ENCODE measurements at regions not wholly inside any gene's neighbourhood (a gene's known extent, or its start where the extent isn't known, plus 50 kb on each side); places are given as distances from the start of the nearest gene placed in this dataset.
"Not testable (repeated sequence)": the region's sequence is repeated elsewhere in the genome, so short reads cannot be mapped to it uniquely, and the experiment has no call there.

- DNase-seq (ENCODE audit: low read depth): no peak
These were observed 397.9 kb upstream of the ADGRB3 start for GRCh38 chr6:68237205-68237604.

GRCh38 chr6:68235326-68235784 lies 399.7 kb upstream of the ADGRB3 start:
- DNase-seq (ENCODE audit: low read depth): no peak

- no peak for DNase-seq (ENCODE audit: low read depth)
These were observed 401.5 kb upstream of the ADGRB3 start for GRCh38 chr6:68233623-68234022.

DNA sequence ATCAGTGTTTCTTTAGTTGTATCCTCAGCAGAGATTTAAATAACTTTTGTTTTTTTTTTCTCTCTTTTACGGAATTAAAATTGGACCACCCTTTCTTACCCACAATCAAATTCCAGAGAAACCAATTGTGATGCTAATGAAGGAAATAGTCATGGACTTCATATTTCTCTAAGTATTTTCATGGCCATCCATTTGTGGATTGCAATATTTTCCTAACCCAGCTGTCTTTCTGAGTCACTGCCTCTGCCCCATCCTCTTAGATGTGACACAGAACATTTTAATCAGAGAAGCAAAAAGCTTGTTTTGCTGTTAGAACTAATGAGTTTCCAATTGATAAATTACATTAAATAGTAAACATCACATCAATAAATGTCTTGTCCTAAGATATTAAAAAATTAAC lies 405.5 kb upstream of the ADGRB3 start:
- no peak for DNase-seq (ENCODE audit: low read depth)

GRCh38 chr6:68226460-68226859 lies 408.6 kb upstream of the ADGRB3 start:
- DNase-seq (ENCODE audit: low read depth): no peak

GRCh38 chr6:68225729-68226128 lies 409.4 kb upstream of the ADGRB3 start:
- no peak for DNase-seq (ENCODE audit: low read depth)

DNA sequence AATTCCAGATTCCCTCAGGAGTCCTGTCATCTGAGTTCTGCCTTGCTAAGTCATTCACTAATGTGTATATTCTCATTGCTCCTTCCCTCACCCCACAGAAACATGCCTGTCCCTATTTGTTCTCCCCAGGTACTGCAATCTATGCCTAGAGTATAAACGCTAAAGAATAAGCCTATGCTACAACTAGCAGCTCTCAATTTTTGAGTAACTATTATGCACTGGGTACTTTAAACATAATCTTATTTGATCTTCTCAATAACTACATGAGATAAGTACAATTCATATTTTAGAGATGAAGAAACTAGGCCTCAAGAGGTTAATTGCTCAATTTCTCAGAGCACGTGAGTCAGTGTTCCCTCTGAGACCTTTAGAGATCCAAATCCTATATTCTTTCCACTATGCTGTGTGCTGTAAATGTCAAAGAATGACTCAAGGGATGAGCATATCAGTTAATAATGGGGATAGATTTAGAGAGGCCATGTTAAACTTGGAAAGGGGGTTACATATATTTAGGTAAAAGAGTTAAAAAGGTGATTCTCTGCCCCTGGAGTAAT lies 423.8 kb upstream of the ADGRB3 start:
- DNase-seq (ENCODE audit: low read depth): no peak

DNA sequence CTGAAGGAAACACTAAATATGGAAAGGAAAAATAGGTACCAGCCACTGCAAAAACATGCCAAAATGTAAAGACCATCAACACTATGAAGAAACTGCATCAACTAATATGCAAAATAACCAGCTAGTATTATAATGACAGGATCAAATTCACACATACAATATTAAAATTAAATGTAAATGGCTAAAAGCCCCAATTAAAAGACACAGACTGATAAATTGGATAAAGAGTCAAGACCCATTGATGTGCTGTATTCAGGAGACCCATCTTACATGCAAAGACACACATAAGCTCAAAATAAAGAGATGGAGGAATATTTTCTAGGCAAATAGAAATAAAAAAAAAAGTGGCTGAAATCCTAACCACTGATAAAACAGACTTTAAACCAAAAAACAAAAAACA lies 427.5 kb upstream of the ADGRB3 start:
- not testable (repeated sequence) for DNase-seq (ENCODE audit: low read depth)

- no peak for DNase-seq (ENCODE audit: low read depth)
These were observed 434.2 kb upstream of the ADGRB3 start for GRCh38 chr6:68200929-68201328.

- DNase-seq (ENCODE audit: low read depth): no peak
These were observed 437.7 kb upstream of the ADGRB3 start for GRCh38 chr6:68197356-68197755.

DNA sequence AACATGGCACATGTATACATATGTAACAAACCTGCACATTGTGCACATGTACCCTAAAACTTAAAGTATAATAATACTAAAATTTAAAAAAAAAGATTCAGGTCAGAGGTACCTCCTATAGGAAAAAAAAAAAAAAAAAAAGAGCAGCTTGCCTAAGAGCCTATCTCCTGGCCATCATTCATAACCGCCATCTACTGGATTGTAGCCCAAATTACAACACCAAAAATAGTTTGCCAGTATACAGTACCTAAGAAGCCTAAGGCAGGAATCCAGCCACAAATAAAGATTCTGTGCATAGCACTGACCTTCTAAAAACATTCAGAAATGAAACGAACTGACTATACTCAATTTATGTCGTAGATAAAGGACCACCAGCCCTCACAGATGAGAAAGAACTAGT lies 438.4 kb upstream of the ADGRB3 start:
- no peak for DNase-seq (ENCODE audit: low read depth)

GRCh38 chr6:68195753-68196152 lies 439.3 kb upstream of the ADGRB3 start:
- DNase-seq (ENCODE audit: low read depth): not testable (repeated sequence)

- DNase-seq (ENCODE audit: low read depth): no peak
These were observed 440.1 kb upstream of the ADGRB3 start for GRCh38 chr6:68194846-68195478.

GRCh38 chr6:68192988-68193387 lies 442.1 kb upstream of the ADGRB3 start:
- no peak for DNase-seq (ENCODE audit: low read depth)

DNA sequence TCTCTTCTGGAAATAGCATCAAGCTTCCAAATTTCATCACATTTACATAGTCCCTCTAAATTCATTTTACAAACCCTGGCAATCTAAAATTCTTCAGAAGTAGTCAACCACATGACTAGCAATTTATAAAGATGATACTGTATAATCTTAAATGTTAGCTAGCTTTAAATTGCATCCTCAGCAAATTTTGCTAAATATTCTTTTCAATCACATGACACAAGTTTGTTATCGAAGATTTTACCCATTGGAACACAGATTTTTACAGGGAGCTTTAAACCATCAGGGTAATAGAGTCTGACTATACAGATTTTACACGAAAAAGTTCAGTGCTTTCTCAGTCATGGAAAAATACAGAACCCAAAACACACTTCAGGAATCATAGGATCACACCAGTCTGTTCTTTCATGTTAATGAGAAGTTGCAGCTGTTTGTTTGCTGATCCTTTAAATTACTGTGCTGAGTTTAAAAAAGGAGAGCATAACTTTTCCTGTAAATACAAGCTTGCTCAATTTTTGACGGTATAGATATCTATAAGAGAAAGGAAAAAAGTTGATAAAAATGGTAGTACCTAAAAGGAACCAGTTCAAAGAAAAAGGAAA lies 445.8 kb upstream of the ADGRB3 start:
- DNase-seq (ENCODE audit: low read depth): no peak

GRCh38 chr6:68186870-68187269 lies 448.2 kb upstream of the ADGRB3 start:
- no peak for DNase-seq (ENCODE audit: low read depth)

- DNase-seq (ENCODE audit: low read depth): no peak
These were observed 452.7 kb upstream of the ADGRB3 start for GRCh38 chr6:68182386-68182785.

GRCh38 chr6:68181027-68181426 lies 454.1 kb upstream of the ADGRB3 start:
- DNase-seq (ENCODE audit: low read depth): not testable (repeated sequence)

GRCh38 chr6:68173616-68174015 lies 461.5 kb upstream of the ADGRB3 start:
- DNase-seq (ENCODE audit: low read depth): no peak

- no peak for DNase-seq (ENCODE audit: low read depth)
These were observed 465.2 kb upstream of the ADGRB3 start for GRCh38 chr6:68169922-68170321.

- no peak for DNase-seq (ENCODE audit: low read depth)
These were observed 467.5 kb upstream of the ADGRB3 start for GRCh38 chr6:68167604-68168003.

DNA sequence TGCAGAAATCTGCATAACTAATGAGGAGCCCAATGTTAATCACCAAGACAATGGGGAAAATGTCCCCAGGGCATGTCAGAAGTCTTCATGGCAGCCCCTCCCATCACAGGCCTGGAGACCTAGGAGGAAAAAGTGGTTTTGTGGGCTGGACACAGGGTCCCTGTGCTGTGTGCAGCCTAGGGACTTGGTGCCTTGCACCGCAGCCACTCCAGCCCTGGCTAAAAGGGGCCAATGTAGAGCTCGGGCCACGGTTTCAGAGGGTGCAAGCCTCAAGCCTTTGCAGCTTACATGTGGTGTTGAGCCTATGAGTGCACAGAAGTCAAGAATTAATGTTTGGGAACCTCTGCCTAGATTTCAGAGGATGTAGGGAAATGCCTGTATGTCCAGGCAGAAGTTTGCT lies 474.3 kb upstream of the ADGRB3 start:
- not testable (repeated sequence) for DNase-seq (ENCODE audit: low read depth)

DNA sequence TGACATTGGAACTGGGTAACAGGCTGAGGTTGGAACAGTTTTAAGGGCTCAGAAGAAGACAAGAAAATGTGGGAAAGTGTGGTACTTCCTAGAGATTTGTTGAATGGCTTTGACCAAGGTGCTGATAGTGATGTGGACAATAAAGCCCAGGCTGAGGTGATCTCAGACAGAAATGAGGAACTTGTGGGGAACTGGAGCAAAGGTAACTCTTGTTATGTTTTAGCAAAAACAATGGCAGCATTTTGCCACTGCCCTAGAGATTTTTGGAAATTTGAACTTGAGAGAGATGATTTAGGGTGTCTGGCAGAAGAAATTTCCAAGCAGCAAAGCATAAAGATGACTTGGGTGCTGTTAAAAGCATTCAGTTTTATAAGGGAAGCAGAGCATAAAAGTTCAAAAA lies 474.7 kb upstream of the ADGRB3 start:
- DNase-seq (ENCODE audit: low read depth): no peak

Measured in forelimb muscle (tissue), 1 donor.